K562 (cell line): ENCODE measurements at regions not wholly inside any gene's neighbourhood (a gene's known extent, or its start where the extent isn't known, plus 50 kb on each side); places are given as distances from the start of the nearest gene placed in this dataset.

ENCODE experiments used
- ATAC-seq: fragments of 200-7000 bp; cut with Tn5 transposase; 3 replicates; pipeline ENCODE4 v1.9.1; 2020; ENCODE audit warnings: moderate library complexity
- BruUV-seq: library from RNA; stranded (reverse); fragments of 400-500 nt; replicated peaks from 2 replicates; lab custom pipeline; 2021; lab: Mats Ljungman, UMichigan
- CTCF ChIA-PET: fragments of 300-600 bp; formaldehyde crosslinking; extraction: SDS; loops from one replicate; lab custom pipeline; 2021; ENCODE audit warnings: low intra/inter-chr PET ratio; lab: Yijun Ruan, JAX
- POLR2A ChIA-PET: fragments of 300-600, 350-650 bp; sonication (Branson Sonifier 250); formaldehyde crosslinking; extraction: SDS; loops from one replicate; lab custom pipeline; 2021; ENCODE audit warnings: antibody characterized with exemption, inconsistent platforms; lab: Yijun Ruan, JAX
- DNase-seq, 4 experiments: peaks; one replicate each; pipeline versions ENCODE4 v3.0.0 to v3.0.0-alpha.2; 2011 to 2018; ENCODE audit warnings: low spot score in 3 of 4, mixed read lengths in 3 of 4; ENCODE audit errors: extremely low read depth in 1 of 4
- FAIRE-seq: peaks from 2 replicates; lab custom pipeline; 2011; peaks lifted over from hg19 to GRCh38; lab: Jason Lieb, UNC
- H2AFZ ChIP-seq: 2 replicates; pipeline ENCODE4 v1.6.0; 2011; ENCODE audit warnings: low read depth, low read length, control low read depth, inconsistent platforms
- H3K27ac ChIP-seq: fragments of 200-600 bp; 3 replicates; pipeline ENCODE4 v1.8.0; 2011; ENCODE audit warnings: low read depth, mild to moderate bottlenecking, control low read depth, inconsistent platforms, low read length, moderate library complexity, mixed read lengths; ENCODE audit errors: extremely low read depth
- H3K27me3 ChIP-seq, 2 experiments: fragments of 300-600 bp in 1 of 2; 2 replicates in 1 of 2; 3 replicates in 1 of 2; pipeline versions ENCODE4 v1.6.0 to v1.8.0; 2011; ENCODE audit warnings: inconsistent platforms in 2 of 2, low read length in 2 of 2, mild to moderate bottlenecking in 1 of 2, mixed read lengths in 1 of 2, moderate library complexity in 1 of 2; ENCODE audit not compliant: control insufficient read depth in 2 of 2, insufficient read depth in 2 of 2
- H3K36me3 ChIP-seq: fragments of 300-600 bp; 3 replicates; pipeline ENCODE4 v1.8.0; 2011; ENCODE audit warnings: mild to moderate bottlenecking, low read length, inconsistent platforms; ENCODE audit not compliant: control insufficient read depth, insufficient read depth
- H3K4me1 ChIP-seq, 2 experiments: fragments of 200-600 bp in 1 of 2; replicated peaks in 1 of 2; 2 replicates in 1 of 2; 3 replicates in 1 of 2; pipeline versions ENCODE4 v1.5.1 to v1.8.0; 2011; ENCODE audit warnings: inconsistent platforms in 2 of 2, low read length in 2 of 2, mild to moderate bottlenecking in 1 of 2, mixed read lengths in 1 of 2, moderate library complexity in 1 of 2; ENCODE audit not compliant: control insufficient read depth in 2 of 2, insufficient read depth in 2 of 2
- H3K4me2 ChIP-seq: 2 replicates; pipeline ENCODE4 v1.6.1; 2011; ENCODE audit warnings: low read length, control low read depth, inconsistent platforms, mixed read lengths; ENCODE audit not compliant: insufficient read depth
- H3K4me3 ChIP-seq: fragments of 200-600 bp; sonication (generic), shearing (Covaris generic); 2 replicates; pipeline ENCODE4 v1.5.1; 2016; ENCODE audit warnings: control low read depth, inconsistent platforms
- H3K79me2 ChIP-seq: fragments of 200-600 bp; 3 replicates; pipeline ENCODE4 v1.8.0; 2011; ENCODE audit warnings: low read length, inconsistent platforms; ENCODE audit not compliant: control insufficient read depth, insufficient read depth
- H3K9ac ChIP-seq, 2 experiments: 2 replicates each; pipeline versions ENCODE4 v1.6.0 to v1.6.1; 2011; ENCODE audit warnings: low read depth in 2 of 2, low read length in 2 of 2, control low read depth in 1 of 2, inconsistent platforms in 1 of 2, mild to moderate bottlenecking in 1 of 2, mixed read lengths in 1 of 2; ENCODE audit not compliant: insufficient read depth in 1 of 2
- H3K9me1 ChIP-seq: one replicate; pipeline ENCODE4 v1.6.0; 2011; ENCODE audit warnings: inconsistent platforms, mild to moderate bottlenecking, low read length, moderate library complexity; ENCODE audit not compliant: control insufficient read depth, insufficient read depth
- H3K9me3 ChIP-seq: replicated peaks from 2 replicates; pipeline ENCODE4 v1.5.1; 2011; ENCODE audit warnings: low read depth, low read length, inconsistent platforms; ENCODE audit not compliant: control insufficient read depth, insufficient read depth
- H4K20me1 ChIP-seq: replicated peaks from 2 replicates; pipeline ENCODE4 v1.6.1; 2011; ENCODE audit warnings: low read length, inconsistent platforms, mixed read lengths; ENCODE audit not compliant: control insufficient read depth, insufficient read depth
- ATF4 ChIP-seq: fragments of 450-650 bp; formaldehyde crosslinking; IDR thresholded peaks from 2 replicates; pipeline ENCODE4 v1.4.0; 2022; ENCODE audit warnings: mild to moderate bottlenecking, moderate library complexity
- BCOR ChIP-seq: fragments of 450-650 bp; IDR thresholded peaks from 2 replicates; pipeline ENCODE4 v1.6.1; 2016
- BRF1 ChIP-seq: IDR thresholded peaks from 3 replicates; pipeline ENCODE4 v1.6.1; 2011; ENCODE audit warnings: borderline replicate concordance, mild to moderate bottlenecking; ENCODE audit not compliant: insufficient read length; ENCODE audit errors: extremely low read depth
- CBX5 ChIP-seq: IDR thresholded peaks from 2 replicates; pipeline ENCODE4 v1.6.1; 2014; ENCODE audit warnings: low read depth, borderline replicate concordance
- CCAR2 ChIP-seq: fragments of 200-400 bp; formaldehyde crosslinking; IDR thresholded peaks from 2 replicates; pipeline ENCODE4 v1.6.1; 2017; ENCODE audit warnings: mild to moderate bottlenecking, low read depth, low read length
- CREB5 ChIP-seq: fragments of 250-450 bp; sonication (Bioruptor Pico); IDR thresholded peaks from 2 replicates; pipeline ENCODE4 v1.5.0; 2020; ENCODE audit warnings: mild to moderate bottlenecking
- E2F8 ChIP-seq: fragments of 450-650 bp; IDR thresholded peaks from 2 replicates; pipeline ENCODE4 v1.7.1; 2018; ENCODE audit warnings: mild to moderate bottlenecking, low read depth; ENCODE audit not compliant: partially characterized antibody
- FOS ChIP-seq: IDR thresholded peaks from 3 replicates; pipeline ENCODE4 v1.6.1; 2011; ENCODE audit not compliant: insufficient read length; ENCODE audit errors: extremely low read depth
- MEIS2 ChIP-seq: fragments of 450-650 bp; IDR thresholded peaks from 2 replicates; pipeline ENCODE4 v1.6.1; 2014; ENCODE audit warnings: mild to moderate bottlenecking; ENCODE audit not compliant: partially characterized antibody
- PRPF4 ChIP-seq: fragments of 200-400 bp; formaldehyde crosslinking; IDR thresholded peaks from one replicate; pipeline ENCODE4 v1.6.1; 2017; ENCODE audit warnings: low read length, low read depth, mild to moderate bottlenecking; ENCODE audit not compliant: insufficient read depth, poor library complexity, severe bottlenecking
- PTTG1 ChIP-seq: fragments of 450-650 bp; IDR thresholded peaks from 2 replicates; pipeline ENCODE4 v1.6.1; 2016; ENCODE audit warnings: low read depth, mild to moderate bottlenecking, missing genetic modification characterization, missing compliant biosample characterization
- RUNX1 ChIP-seq: sonication (generic); IDR thresholded peaks from 2 replicates; pipeline ENCODE4 v1.6.1; 2016; ENCODE audit warnings: antibody characterized with exemption, low read depth
- TARDBP ChIP-seq: fragments of 450-650 bp; IDR thresholded peaks from 2 replicates; pipeline ENCODE4 v1.6.1; 2016
- TBP ChIP-seq: optimal IDR thresholded peaks from 2 replicates; pipeline ENCODE3; 2011; ENCODE audit warnings: low read depth, low read length, improper control_type of control experiment
- ZC3H8 ChIP-seq: fragments of 450-650 bp; IDR thresholded peaks from 2 replicates; pipeline ENCODE4 v1.6.1; 2017
- ZNF239 ChIP-seq: fragments of 250-450 bp; sonication (Bioruptor Pico); IDR thresholded peaks from 2 replicates; pipeline ENCODE4 v1.4.0; 2020; ENCODE audit warnings: mild to moderate bottlenecking
- ZNF263 ChIP-seq: sonication (generic); formaldehyde crosslinking; IDR thresholded peaks from 2 replicates; pipeline ENCODE4 v1.8.0; 2022; ENCODE audit warnings: mild to moderate bottlenecking, missing genetic modification reagents, borderline replicate concordance
- WGBS: fragments of 100-300 bp; shearing (Covaris generic); methylation state at CpG from one replicate; pipeline ENCODE4 v1.1.6; 2016; ENCODE audit warnings: low coverage, mixed read lengths; ENCODE audit not compliant: insufficient coverage; ENCODE audit errors: missing lambda C conversion rate; 5-methylcytosine and 5-hydroxymethylcytosine counted together
- in situ Hi-C: fragments of 300-500 bp; cut with MboI; formaldehyde crosslinking; loops from 4 replicates; pipeline ENCODE4 v1.15.0; 2018; ENCODE audit warnings: inconsistent platforms, mixed read lengths
- intact Hi-C: fragments of 100-400 bp; cut with micrococcal nuclease; formaldehyde crosslinking; loops from 2 replicates; pipeline ENCODE4 v1.14.2; 2022

GRCh38 chr15:39361497-39361896, 219.4 kb upstream of the THBS1 start:
- no peak overlapping the region for H3K27ac ChIP-seq
- ATAC-seq (no peak), DNase-seq (no peak), FAIRE-seq (no peak)
- no peak overlapping the region for H3K4me3 ChIP-seq
- no peaks in the 10 kb centered on the region for H3K9me3 ChIP-seq
- CTCF ChIA-PET, result no interaction called here
- in situ Hi-C loops, result no loop called here
- no peaks in the 10 kb centered on the region for H4K20me1 ChIP-seq
- intact Hi-C loops, result no loop called here
- no peak overlapping the region for H3K4me2 ChIP-seq
- no peaks in the 10 kb centered on the region for H3K79me2 ChIP-seq
- POLR2A ChIA-PET, result no interaction called here
- H3K9ac ChIP-seq, result no peak overlapping the region
- no peaks in the 10 kb centered on the region for H3K27me3 ChIP-seq
- BruUV-seq, result no TSS peak
- 42% methylated on average over 3 of the region's 3 CpGs for WGBS
- no peaks in the 10 kb centered on the region for H3K9me1 ChIP-seq
- H3K4me1 ChIP-seq, result peaks cover 0 to 12% of the 10 kb centered on the region in 2 experiments; a peak in 2 of 5 replicates
- no peaks in the 10 kb centered on the region for H3K36me3 ChIP-seq
- no peak for TF ChIP-seq E2F8
- no peak for TF ChIP-seq PTTG1
- TF ChIP-seq ZC3H8, result no peak
- no peak for TF ChIP-seq CBX5
- TF ChIP-seq PRPF4, result no peak
- no peak for TF ChIP-seq TARDBP
- no peak for TF ChIP-seq ATF4 (CRISPR knock-in tag)
- no peak for TF ChIP-seq MEIS2
- no peak for TF ChIP-seq BCOR
- TF ChIP-seq CREB5 (CRISPR knock-in tag), result no peak
- TF ChIP-seq TBP, result no peak
- no peak for TF ChIP-seq RUNX1
- no peak for TF ChIP-seq ZNF239 (CRISPR knock-in tag)
- TF ChIP-seq BRF1, result no peak
- no peak for TF ChIP-seq ZNF263 (CRISPR knock-in tag)
- TF ChIP-seq CCAR2, result no peak
- no peak for TF ChIP-seq FOS
- 0 out of 2 replicates have a peak overlapping the region, but pooled peaks have one; percentile 15 for H2AFZ ChIP-seq
